ENCODE measurements at regions not wholly inside any gene's neighbourhood (a gene's known extent, or its start where the extent isn't known, plus 50 kb on each side); places are given as distances from the start of the nearest gene placed in this dataset.

- peak; percentile 51 to 76 for TF ChIP-seq CTCF (conservative IDR thresholded peaks at IDR 0.05 in 1 of 2, IDR thresholded peaks at IDR 0.05 in 1 of 2; ENCODE audit: extremely low read depth in 1 of 2, insufficient read depth in 1 of 2, low read depth in 1 of 2, low read length in 2 of 2)
- no peak for TF ChIP-seq EZH2 (IDR thresholded peaks at IDR 0.05; ENCODE audit: borderline replicate concordance, low read length)
Measured at GRCh38 chr14:25132732-25133422, 82.9 kb upstream of the STXBP6 start.
